ENCODE measurements at regions not wholly inside any gene's neighbourhood (a gene's known extent, or its start where the extent isn't known, plus 50 kb on each side); places are given as distances from the start of the nearest gene placed in this dataset.

GRCh38 chr3:95037097-95037496 lies 974.2 kb downstream of the NSUN3 start:
- Histone ChIP-seq H3K4me3 (no peak overlapping the region), H3K9me3 (replicated peaks) (no peaks in the 10 kb centered on the region), H3K36me3 (no peaks in the 10 kb centered on the region), H3K4me1 (no peaks in the 10 kb centered on the region), H3K27me3 (ENCODE audit: low read depth) (no peaks in the 10 kb centered on the region), H3K27ac (replicated peaks) (no peak overlapping the region)
- TF ChIP-seq CTCF (IDR thresholded peaks at IDR 0.05; ENCODE audit: borderline replicate concordance), result no peak
- intact Hi-C loops (cut with micrococcal nuclease), result no loop called here
- no peak for DNase-seq

GRCh38 chr3:95037927-95038326 lies 975.1 kb downstream of the NSUN3 start:
- Histone ChIP-seq H3K4me1 (no peaks in the 10 kb centered on the region), H3K9me3 (replicated peaks) (no peaks in the 10 kb centered on the region), H3K36me3 (no peaks in the 10 kb centered on the region), H3K27ac (replicated peaks) (no peak overlapping the region), H3K4me3 (no peak overlapping the region), H3K27me3 (ENCODE audit: low read depth) (no peaks in the 10 kb centered on the region)
- DNase-seq, result no peak
- no peak for TF ChIP-seq CTCF (IDR thresholded peaks at IDR 0.05; ENCODE audit: borderline replicate concordance)
- intact Hi-C loops (cut with micrococcal nuclease), result no loop called here

- H3K4me3 ChIP-seq, result no peak overlapping the region
- DNase-seq, result no peak
- no peaks in the 10 kb centered on the region for H3K36me3 ChIP-seq
- no peaks in the 10 kb centered on the region for H3K4me1 ChIP-seq
- H3K27me3 ChIP-seq (ENCODE audit: low read depth), result no peaks in the 10 kb centered on the region
- intact Hi-C loops (cut with micrococcal nuclease), result no loop called here
- no peak overlapping the region for H3K27ac ChIP-seq (replicated peaks)
- no peaks in the 10 kb centered on the region for H3K9me3 ChIP-seq (replicated peaks)
- no peak for TF ChIP-seq CTCF (IDR thresholded peaks at IDR 0.05; ENCODE audit: borderline replicate concordance)
Observed at GRCh38 chr3:95044101-95044500, 981.2 kb downstream of the NSUN3 start.

- Histone ChIP-seq H3K27me3 (ENCODE audit: low read depth) (no peaks in the 10 kb centered on the region), H3K36me3 (no peaks in the 10 kb centered on the region), H3K4me1 (no peaks in the 10 kb centered on the region), H3K9me3 (replicated peaks) (peaks cover 2% of the 10 kb centered on the region), H3K27ac (replicated peaks) (no peak overlapping the region), H3K4me3 (no peak overlapping the region)
- intact Hi-C loops (cut with micrococcal nuclease), result no loop called here
- TF ChIP-seq CTCF (IDR thresholded peaks at IDR 0.05; ENCODE audit: borderline replicate concordance), result no peak
- DNase-seq, result no peak
Observed at GRCh38 chr3:95048564-95048963, 985.7 kb downstream of the NSUN3 start.

- no peak for TF ChIP-seq CTCF (IDR thresholded peaks at IDR 0.05; ENCODE audit: borderline replicate concordance)
- H3K36me3 ChIP-seq, result no peaks in the 10 kb centered on the region
Observed at GRCh38 chr3:95049841-95050240, 987.0 kb downstream of the NSUN3 start.

GRCh38 chr3:95055288-95055687 lies 992.4 kb downstream of the NSUN3 start:
- no peak overlapping the region for H3K27ac ChIP-seq (replicated peaks)
- intact Hi-C loops (cut with micrococcal nuclease), result no loop called here
- H3K4me3 ChIP-seq, result no peak overlapping the region
- no peaks in the 10 kb centered on the region for H3K4me1 ChIP-seq
- no peak for TF ChIP-seq CTCF (IDR thresholded peaks at IDR 0.05; ENCODE audit: borderline replicate concordance)
- no peaks in the 10 kb centered on the region for H3K27me3 ChIP-seq (ENCODE audit: low read depth)
- DNase-seq, result no peak
- peaks cover 11% of the 10 kb centered on the region for H3K9me3 ChIP-seq (replicated peaks)
- no peaks in the 10 kb centered on the region for H3K36me3 ChIP-seq

More at GRCh38 chr3:95049841-95050240, 987.0 kb downstream of the NSUN3 start:
- no peak for DNase-seq
- intact Hi-C loops (cut with micrococcal nuclease), result no loop called here
- Histone ChIP-seq H3K4me1 (no peaks in the 10 kb centered on the region), H3K4me3 (no peak overlapping the region), H3K27me3 (ENCODE audit: low read depth) (no peaks in the 10 kb centered on the region), H3K27ac (replicated peaks) (no peak overlapping the region), H3K9me3 (replicated peaks) (peaks cover 11% of the 10 kb centered on the region)

Measured in left ventricle myocardium inferior (tissue), 1 donor.